Activated T-helper 17 cell treated with anti-CD3 and anti-CD28 coated beads, Interleukin-2, amount 50 U/mL, for 72 hours (primary cell): ENCODE measurements at regions not wholly inside any gene's neighbourhood (a gene's known extent, or its start where the extent isn't known, plus 50 kb on each side); places are given as distances from the start of the nearest gene placed in this dataset.

Experiments
- ATAC-seq: fragments of 150-1000 bp; cut with Tn5 transposase; replicated peaks from 2 replicates; pipeline ENCODE4 v1.10.0; 2021; ENCODE audit warnings: mild to moderate bottlenecking, moderate library complexity
- H3K27ac Mint-ChIP-seq: one replicate; pipeline ENCODE4 v1.8.0; 2022; ENCODE audit warnings: mixed read lengths
- H3K27me3 Mint-ChIP-seq: one replicate; pipeline ENCODE4 v1.8.0; 2022; ENCODE audit warnings: mixed read lengths
- H3K36me3 Mint-ChIP-seq: one replicate; pipeline ENCODE4 v1.8.0; 2022; ENCODE audit warnings: low read depth, mild to moderate bottlenecking, mixed read lengths
- H3K4me1 Mint-ChIP-seq: one replicate; pipeline ENCODE4 v1.8.0; 2022; ENCODE audit warnings: mixed read lengths
- H3K4me3 Mint-ChIP-seq: one replicate; pipeline ENCODE4 v1.8.0; 2022; ENCODE audit warnings: mild to moderate bottlenecking, mixed read lengths
- H3K9me3 Mint-ChIP-seq: one replicate; pipeline ENCODE4 v1.8.0; 2022; ENCODE audit warnings: mixed read lengths

GRCh38 chr12:125678589-125678993 is 613.4 kb downstream of the AACS start:
- Mint-ChIP-seq H3K9me3 (peaks cover 5% of the 10 kb centered on the region), H3K27me3 (no peaks in the 10 kb centered on the region), H3K4me3 (no peak overlapping the region), H3K27ac (no peak overlapping the region), H3K36me3 (no peaks in the 10 kb centered on the region), H3K4me1 (no peaks in the 10 kb centered on the region)
- no peak for ATAC-seq

- Mint-ChIP-seq H3K4me3 (no peak overlapping the region), H3K36me3 (no peaks in the 10 kb centered on the region), H3K9me3 (peaks cover 8% of the 10 kb centered on the region), H3K4me1 (no peaks in the 10 kb centered on the region), H3K27ac (no peak overlapping the region), H3K27me3 (peaks cover 7% of the 10 kb centered on the region)
- no peak for ATAC-seq
Observed at GRCh38 chr12:125683748-125684381, 618.6 kb downstream of the AACS start.

GRCh38 chr12:125684968-125685790 is 619.9 kb downstream of the AACS start:
- no peaks in the 10 kb centered on the region for H3K36me3 Mint-ChIP-seq
- no peaks in the 10 kb centered on the region for H3K4me1 Mint-ChIP-seq
- H3K27me3 Mint-ChIP-seq, result peaks cover 7% of the 10 kb centered on the region
- no peak overlapping the region for H3K4me3 Mint-ChIP-seq
- no peak for ATAC-seq
- no peak overlapping the region for H3K27ac Mint-ChIP-seq
- H3K9me3 Mint-ChIP-seq, result peaks cover 8% of the 10 kb centered on the region

- no peak overlapping the region for H3K27ac Mint-ChIP-seq
- peaks cover 7% of the 10 kb centered on the region for H3K27me3 Mint-ChIP-seq
- no peaks in the 10 kb centered on the region for H3K36me3 Mint-ChIP-seq
- ATAC-seq, result no peak
- H3K9me3 Mint-ChIP-seq, result peaks cover 6% of the 10 kb centered on the region
- H3K4me1 Mint-ChIP-seq, result no peaks in the 10 kb centered on the region
- H3K4me3 Mint-ChIP-seq, result no peak overlapping the region
Observed at GRCh38 chr12:125685915-125686314, 620.7 kb downstream of the AACS start.

- ATAC-seq, result no peak
- Mint-ChIP-seq H3K36me3 (no peaks in the 10 kb centered on the region), H3K27me3 (peaks cover 7% of the 10 kb centered on the region), H3K27ac (no peak overlapping the region), H3K4me1 (no peaks in the 10 kb centered on the region), H3K9me3 (peaks cover 3% of the 10 kb centered on the region), H3K4me3 (no peak overlapping the region)
Observed at GRCh38 chr12:125687403-125687802, 622.2 kb downstream of the AACS start.

- Mint-ChIP-seq H3K27me3 (peaks cover 7% of the 10 kb centered on the region), H3K4me3 (no peak overlapping the region), H3K36me3 (no peaks in the 10 kb centered on the region), H3K4me1 (no peaks in the 10 kb centered on the region), H3K9me3 (peaks cover 3% of the 10 kb centered on the region), H3K27ac (no peak overlapping the region)
- ATAC-seq, result no peak
Observed at GRCh38 chr12:125687820-125688219, 622.6 kb downstream of the AACS start.

- no peak overlapping the region for H3K27ac Mint-ChIP-seq
- peaks cover 3% of the 10 kb centered on the region for H3K9me3 Mint-ChIP-seq
- ATAC-seq, result no peak
- peaks cover 7% of the 10 kb centered on the region for H3K27me3 Mint-ChIP-seq
- H3K4me3 Mint-ChIP-seq, result no peak overlapping the region
- H3K4me1 Mint-ChIP-seq, result no peaks in the 10 kb centered on the region
- no peaks in the 10 kb centered on the region for H3K36me3 Mint-ChIP-seq
Observed at GRCh38 chr12:125688223-125688622, 623.0 kb downstream of the AACS start.

- Mint-ChIP-seq H3K4me1 (no peaks in the 10 kb centered on the region), H3K36me3 (no peaks in the 10 kb centered on the region), H3K4me3 (no peak overlapping the region), H3K9me3 (peaks cover 3% of the 10 kb centered on the region), H3K27me3 (peaks cover 7% of the 10 kb centered on the region), H3K27ac (no peak overlapping the region)
- ATAC-seq, result no peak
Observed at GRCh38 chr12:125688881-125689280, 623.6 kb downstream of the AACS start.

GRCh38 chr12:125689576-125690410 is 624.6 kb downstream of the AACS start:
- H3K27ac Mint-ChIP-seq, result no peak overlapping the region
- no peaks in the 10 kb centered on the region for H3K4me1 Mint-ChIP-seq
- peaks cover 3% of the 10 kb centered on the region for H3K9me3 Mint-ChIP-seq
- no peak overlapping the region for H3K4me3 Mint-ChIP-seq
- H3K27me3 Mint-ChIP-seq, result peaks cover 4% of the 10 kb centered on the region
- ATAC-seq, result no peak
- H3K36me3 Mint-ChIP-seq, result no peaks in the 10 kb centered on the region

- Mint-ChIP-seq H3K4me3 (no peak overlapping the region), H3K9me3 (peaks cover 10% of the 10 kb centered on the region), H3K36me3 (no peaks in the 10 kb centered on the region), H3K4me1 (no peaks in the 10 kb centered on the region), H3K27me3 (peaks cover 3% of the 10 kb centered on the region), H3K27ac (no peak overlapping the region)
- ATAC-seq, result no peak
Observed at GRCh38 chr12:125690841-125691240, 625.6 kb downstream of the AACS start.

- no peak for ATAC-seq
- Mint-ChIP-seq H3K4me3 (no peak overlapping the region), H3K27me3 (no peaks in the 10 kb centered on the region), H3K9me3 (peaks cover 10% of the 10 kb centered on the region), H3K36me3 (no peaks in the 10 kb centered on the region), H3K27ac (no peak overlapping the region), H3K4me1 (no peaks in the 10 kb centered on the region)
Observed at GRCh38 chr12:125696054-125696453, 630.8 kb downstream of the AACS start.

- peaks cover under 1% of the 10 kb centered on the region for H3K27me3 Mint-ChIP-seq
- peaks cover 7% of the 10 kb centered on the region for H3K9me3 Mint-ChIP-seq
- H3K4me1 Mint-ChIP-seq, result no peaks in the 10 kb centered on the region
- ATAC-seq, result no peak
- no peaks in the 10 kb centered on the region for H3K36me3 Mint-ChIP-seq
- no peak overlapping the region for H3K4me3 Mint-ChIP-seq
- no peak overlapping the region for H3K27ac Mint-ChIP-seq
Observed at GRCh38 chr12:125704803-125705202, 639.6 kb downstream of the AACS start.

GRCh38 chr12:125720961-125721360 is 655.7 kb downstream of the AACS start:
- Mint-ChIP-seq H3K4me3 (no peak overlapping the region), H3K27ac (no peak overlapping the region), H3K36me3 (no peaks in the 10 kb centered on the region), H3K4me1 (no peaks in the 10 kb centered on the region), H3K9me3 (peaks cover 12% of the 10 kb centered on the region), H3K27me3 (no peaks in the 10 kb centered on the region)
- ATAC-seq, result no peak

GRCh38 chr12:125734137-125734536 is 668.9 kb downstream of the AACS start:
- Mint-ChIP-seq H3K9me3 (peaks cover 12% of the 10 kb centered on the region), H3K27me3 (no peaks in the 10 kb centered on the region), H3K36me3 (no peaks in the 10 kb centered on the region), H3K4me3 (no peak overlapping the region), H3K27ac (no peak overlapping the region), H3K4me1 (no peaks in the 10 kb centered on the region)
- no peak for ATAC-seq
